GM21515 (cell line): ENCODE measurements at regions not wholly inside any gene's neighbourhood (a gene's known extent, or its start where the extent isn't known, plus 50 kb on each side); places are given as distances from the start of the nearest gene placed in this dataset.
"Not testable (repeated sequence)": the region's sequence is repeated elsewhere in the genome, so short reads cannot be mapped to it uniquely, and the experiment has no call there.

Experiments
- ATAC-seq: cut with Tn5 transposase; IDR thresholded peaks from one replicate; pipeline ENCODE4 v1.9.1; 2021; ENCODE audit not compliant: unreplicated experiment

DNA sequence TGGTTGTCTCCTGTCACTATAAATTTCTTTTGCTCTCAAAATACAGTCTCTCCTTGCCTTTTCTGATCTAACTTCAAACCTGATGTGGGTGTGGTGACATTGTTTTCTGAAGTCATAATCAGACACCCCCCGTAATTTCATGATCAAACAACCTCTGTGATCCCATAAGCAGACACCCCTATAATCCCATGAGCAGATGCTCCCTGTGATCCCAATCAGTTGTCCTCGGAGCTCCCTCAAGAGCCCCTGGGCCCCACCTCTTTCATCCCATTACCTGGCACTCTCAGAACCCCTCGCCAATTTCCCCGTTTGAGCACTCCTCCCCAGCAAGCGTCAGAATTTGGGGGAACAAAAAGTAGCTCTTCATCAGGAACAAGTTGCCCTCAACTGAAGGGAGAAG is 246.3 kb upstream of the FZD8 start:
- no peak for ATAC-seq

DNA sequence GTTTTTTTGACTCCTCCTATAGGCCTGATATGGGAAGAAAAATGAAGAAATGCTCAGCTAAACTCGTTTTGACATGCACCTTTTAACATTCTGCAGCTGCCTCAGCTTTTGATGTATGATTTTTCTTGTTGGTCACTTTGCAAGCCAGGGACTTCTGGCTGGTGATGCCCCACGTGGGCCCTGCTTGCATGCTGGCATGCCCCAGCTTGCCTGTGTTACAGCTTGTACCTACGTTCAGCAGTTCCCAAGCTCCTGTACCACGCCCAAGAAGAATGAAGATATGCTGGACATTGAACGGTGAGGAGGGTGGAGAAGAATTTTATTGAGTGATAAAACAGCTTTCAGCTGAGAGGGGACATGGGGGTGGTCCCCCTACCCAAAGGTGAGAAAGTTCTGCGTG is 245.6 kb upstream of the FZD8 start:
- no peak for ATAC-seq

DNA sequence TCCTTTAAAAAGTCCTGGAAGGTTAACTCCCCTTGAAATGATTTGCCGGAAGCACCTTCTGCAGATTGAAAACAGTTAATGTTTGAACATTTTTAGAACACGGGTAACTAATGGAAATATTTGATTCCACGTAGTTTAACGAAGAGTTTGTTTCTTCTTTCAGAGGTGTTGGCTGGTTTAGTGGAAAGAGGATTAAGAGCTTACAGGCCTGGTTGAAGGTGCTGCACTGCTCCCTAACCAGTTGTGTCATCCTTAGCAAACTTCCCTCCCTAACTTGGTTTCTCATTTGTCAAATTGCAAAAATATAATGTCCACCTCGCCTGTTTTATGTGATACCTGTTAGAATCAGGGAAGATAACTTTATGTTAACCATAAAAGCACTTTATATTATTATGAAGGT is 243.0 kb upstream of the FZD8 start:
- ATAC-seq, result no peak

DNA sequence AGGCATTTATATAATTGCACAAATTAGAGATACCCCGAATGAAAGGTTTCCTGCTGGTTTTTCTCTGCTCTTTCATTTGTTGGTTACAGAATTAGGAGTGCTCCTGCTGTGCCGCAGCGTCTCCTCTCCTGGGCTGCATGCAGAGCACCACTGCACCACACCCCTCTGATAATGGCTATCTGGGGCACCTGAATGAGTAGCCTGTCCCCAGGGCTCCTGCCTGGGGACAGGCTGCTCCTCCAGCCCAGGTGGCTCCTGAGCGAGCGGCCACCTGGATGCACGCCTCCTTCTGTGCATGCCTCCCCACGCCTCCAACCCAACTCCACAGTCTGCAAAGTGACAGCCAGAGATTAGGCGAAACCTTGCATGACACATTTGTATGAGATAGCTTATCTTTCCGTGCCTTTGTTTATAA is 242.6 kb upstream of the FZD8 start:
- no peak for ATAC-seq

DNA sequence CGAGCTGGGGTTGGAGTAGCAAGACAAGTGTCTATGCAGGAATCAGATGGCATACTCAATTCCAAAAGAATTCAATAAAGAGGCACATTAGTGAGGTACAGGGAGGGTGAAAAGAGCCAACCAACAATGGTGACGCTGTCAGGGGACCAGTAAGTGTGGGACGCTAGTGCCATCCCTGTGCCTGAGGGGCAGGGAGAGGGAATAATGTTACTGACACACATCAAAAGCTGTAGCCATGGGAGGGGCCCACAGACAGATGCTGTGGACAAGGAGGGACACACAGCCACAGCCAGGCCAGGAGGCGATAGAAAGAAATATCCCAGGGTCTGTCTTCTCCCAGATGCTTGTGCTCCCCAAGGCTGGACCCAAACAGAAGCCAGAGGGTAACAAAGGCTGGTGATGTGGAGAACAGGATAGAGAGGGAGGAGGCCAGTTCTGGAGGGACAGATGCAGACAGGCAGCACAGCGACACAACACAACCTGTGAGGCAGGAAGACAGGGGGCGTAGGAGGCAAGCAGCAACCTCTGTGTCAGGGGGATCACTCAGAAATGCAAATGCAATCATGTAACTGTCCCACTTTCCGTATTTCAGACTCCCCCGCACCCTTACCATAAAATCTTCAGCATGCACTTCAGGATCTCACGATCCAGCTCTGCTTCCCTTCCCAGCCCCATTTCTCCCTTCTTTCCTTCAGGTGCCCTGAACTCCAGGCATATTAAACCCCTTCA is 240.5 kb upstream of the FZD8 start:
- ATAC-seq, result no peak

DNA sequence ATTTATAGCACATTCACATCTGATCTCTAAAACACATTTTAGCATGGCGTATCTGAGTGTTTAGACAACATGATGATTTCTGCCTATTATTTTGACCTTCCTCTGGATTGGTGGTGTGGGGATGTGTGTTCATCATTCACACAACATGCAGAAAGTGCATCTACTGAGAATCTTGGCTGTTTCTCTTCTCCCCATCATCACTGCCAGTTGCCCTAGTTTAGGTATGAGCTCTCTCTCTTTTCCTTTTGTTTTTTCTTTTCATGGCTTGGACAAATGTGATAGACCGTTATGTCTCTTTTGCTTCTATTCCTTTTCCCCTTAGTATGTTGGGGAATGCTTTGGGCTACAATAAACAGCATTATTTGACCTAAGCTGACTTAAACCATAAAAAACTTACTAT is 239.2 kb upstream of the FZD8 start:
- ATAC-seq, result no peak

DNA sequence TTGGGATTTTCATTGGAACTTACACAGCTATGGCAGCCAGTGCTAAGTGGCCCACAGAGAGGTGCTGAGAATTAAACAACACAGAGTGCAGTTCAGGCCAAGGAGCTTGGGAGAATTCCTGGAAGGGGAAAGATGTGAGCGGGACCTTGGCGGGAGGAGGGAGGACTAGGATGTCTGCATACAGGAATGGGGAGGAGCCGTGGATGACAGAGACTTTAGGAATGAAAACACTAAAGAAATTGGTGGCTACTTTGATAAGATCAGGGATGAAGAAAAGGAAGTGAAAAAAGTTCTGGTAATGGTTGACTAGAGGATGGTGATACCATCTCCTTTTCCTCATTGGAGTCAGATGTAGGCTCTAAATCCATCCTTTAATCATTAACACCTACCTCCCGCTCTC is 234.2 kb upstream of the FZD8 start:
- ATAC-seq, result no peak

DNA sequence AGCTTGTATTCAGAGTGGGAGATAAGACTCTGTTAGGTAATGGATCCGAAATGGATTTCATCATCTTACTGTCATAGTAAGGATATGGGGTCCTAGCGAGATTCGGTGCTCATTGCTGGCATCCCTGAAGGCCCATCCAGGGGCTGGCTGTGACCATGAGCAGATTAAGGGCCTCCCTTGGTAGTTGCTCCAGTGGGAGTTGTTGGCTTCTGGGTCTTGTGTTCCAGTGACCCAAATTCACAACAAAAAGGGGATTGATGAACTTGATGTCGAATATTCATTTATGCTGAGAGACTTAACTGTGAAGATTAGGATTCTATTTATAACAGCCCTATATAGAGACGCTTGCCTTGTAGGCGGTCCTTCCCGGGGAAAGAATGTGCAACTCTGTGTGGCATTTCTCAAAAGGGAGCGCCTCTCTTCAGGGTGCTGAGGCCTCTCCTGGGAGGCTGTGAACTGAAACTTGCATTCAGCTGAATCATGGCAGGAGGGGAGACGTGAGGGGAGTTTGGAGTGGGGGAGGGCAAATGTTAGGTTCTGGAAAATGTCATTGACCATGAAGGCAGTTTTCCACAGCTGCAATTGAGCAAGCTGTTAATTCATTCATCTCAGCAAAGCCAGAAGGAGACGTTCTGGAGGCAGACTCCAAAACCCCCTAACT is 233.1 kb upstream of the FZD8 start:
- ATAC-seq, result no peak

DNA sequence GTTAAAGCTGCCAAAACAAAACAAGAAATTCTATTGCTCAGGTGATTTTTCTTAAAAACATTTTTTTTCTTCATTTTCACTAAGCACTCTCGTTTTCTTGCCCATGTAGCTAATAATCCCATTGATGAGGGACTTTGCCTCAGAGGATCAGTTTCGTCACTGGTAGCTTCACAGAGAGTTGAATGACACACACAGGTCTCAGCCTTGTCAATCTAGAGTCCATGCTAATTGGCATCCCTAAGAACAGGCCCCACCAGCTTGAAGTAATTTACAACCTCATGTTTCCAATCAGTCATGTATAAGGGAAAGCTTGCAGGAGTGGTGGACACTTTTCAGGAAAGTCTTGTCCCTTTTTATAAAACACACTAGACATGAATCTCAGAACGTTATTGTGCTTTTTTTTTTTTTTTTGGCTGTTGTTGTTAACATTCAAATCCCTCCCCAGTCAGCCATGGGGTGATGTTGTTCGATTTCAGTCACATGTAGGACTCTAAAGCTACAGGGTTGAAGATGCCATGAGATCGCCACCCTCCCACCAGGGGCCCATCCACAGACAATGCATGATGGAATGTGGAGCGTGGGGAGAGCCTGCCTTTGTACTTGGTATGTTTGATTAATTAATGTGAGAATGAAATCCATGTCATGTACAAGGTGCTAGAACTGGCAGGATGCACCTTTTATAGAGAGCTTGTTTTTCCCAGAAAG is 232.4 kb upstream of the FZD8 start:
- ATAC-seq, result no peak

DNA sequence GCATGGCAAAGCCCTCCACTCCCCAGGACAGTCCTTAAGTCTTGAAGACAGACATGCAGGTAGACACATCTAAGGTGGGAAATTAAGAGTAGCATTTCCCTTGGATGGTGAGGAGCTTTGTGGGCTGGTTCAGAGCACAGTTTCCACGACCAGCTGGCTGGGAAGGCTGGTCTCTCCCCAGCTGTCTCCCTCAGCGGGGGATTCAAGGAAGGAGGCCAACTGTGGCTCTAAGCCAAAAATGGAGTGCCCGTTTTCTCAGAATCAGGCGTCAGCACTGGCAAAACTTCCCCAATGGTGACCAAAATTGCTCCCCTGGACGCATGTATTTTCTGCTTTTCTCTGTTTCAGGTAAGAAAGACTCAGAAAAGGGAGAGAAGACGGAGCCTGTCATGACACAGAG is 230.6 kb upstream of the FZD8 start:
- no peak for ATAC-seq

DNA sequence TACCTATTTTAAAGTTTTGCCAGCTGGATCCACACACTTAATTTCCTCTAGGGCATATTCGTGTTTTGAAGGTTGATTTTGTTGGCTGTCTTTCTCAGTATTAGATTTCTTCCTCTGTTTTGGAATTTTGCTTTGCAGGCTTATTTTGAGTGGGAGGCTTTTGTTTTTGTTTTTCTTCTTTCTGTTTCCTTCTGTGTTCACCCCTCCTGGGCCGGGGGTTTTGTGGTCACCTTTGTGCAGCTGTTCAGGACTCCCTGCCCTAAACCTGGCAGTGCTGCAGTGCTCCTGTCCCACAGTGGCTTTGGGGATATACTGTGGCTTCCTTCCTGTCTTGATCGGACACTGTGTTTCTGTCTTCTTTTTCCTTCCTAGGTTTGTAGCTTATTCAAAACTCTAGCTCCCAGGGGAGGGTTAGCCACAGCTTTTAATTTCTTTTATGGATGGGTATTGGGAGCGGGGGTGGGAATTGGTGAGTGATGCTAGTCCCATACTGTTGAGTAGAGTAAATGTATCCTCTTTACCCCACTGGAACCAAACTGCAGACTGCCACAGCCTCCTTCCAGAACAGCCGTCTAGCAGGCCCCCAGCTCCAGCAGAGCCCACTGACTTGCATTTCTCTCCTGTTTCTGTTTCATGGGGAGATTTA is 228.7 kb upstream of the FZD8 start:
- ATAC-seq, result no peak

DNA sequence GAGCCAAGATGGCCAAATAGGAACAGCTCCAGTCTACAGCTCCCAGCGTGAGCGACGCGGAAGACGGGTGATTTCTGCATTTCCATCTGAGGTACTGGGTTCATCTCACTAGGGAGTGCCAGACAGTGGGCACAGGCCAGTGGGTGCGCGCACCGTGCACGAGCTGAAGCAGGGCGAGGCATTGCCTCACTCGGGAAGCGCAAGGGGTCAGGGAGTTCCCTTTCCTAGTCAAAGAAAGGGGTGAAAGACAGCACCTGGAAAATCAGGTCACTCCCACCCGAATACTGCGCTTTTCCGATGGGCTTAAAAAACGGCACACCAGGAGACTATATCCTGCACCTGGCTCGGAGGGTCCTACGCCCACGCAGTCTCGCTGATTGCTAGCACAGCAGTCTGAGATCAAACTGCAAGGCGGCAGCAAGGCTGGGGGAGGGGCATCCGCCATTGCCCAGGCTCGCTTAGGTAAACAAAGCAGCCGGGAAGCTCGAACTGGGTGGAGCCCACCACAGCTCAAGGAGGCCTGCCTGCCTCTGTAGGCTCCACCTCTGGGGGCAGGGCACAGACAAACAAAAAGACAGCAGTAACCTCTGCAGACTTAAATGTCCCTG is 216.7 kb upstream of the FZD8 start:
- ATAC-seq, result not testable (repeated sequence)

DNA sequence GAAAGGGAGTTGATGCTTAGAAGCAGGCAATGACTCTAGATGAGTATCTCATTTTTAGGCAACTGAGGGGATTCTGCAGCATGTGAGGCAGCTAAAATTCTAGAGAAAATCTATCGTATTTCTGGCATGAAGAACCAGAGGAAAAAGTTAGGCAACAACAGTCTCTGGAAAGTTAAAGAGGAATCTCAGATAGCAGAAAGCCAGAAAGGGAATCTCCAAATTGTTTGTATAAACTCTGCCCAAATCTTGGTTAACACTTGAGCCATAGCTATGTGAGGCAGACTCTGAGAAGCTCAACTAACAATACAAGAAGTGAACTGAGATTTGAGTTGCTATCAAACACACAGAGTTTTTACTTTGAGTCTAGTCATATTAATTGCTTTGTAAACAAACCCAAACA is 215.8 kb upstream of the FZD8 start:
- ATAC-seq, result no peak

DNA sequence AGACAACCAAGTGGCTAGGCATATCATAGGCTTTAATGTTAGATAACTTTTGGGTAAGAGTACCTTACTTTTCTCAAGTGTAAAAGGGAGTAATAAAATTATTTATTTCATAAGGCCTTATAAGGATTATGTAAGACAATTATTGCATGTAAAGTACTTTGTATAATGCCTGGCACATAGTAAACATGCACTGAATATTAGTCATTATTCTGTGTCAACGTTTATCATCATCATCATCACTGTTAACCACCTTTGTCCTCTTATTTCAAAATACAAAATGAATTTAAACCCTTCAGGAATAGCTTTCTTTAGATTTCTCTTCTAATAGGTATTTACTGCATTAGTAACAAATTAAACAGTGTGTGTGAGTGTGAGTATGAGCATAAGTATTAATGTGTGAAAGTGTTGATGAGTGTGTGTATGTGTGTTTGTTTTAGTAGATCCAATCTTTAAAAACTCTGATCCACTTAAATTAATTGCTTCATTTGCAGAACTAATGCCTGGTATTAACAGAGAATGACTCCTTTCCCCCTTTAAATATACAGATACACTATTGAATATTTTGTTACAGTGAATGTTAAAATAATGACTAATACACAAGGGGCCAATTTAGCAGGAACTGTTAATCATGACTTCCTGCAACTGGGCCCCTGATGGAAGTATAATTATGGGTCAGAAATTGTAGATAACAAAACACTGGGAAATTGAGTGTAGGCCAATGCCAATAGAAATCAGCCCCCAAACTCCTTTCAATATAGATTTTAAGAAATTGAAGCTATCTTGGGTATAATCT is 213.3 kb upstream of the FZD8 start:
- ATAC-seq, result no peak

DNA sequence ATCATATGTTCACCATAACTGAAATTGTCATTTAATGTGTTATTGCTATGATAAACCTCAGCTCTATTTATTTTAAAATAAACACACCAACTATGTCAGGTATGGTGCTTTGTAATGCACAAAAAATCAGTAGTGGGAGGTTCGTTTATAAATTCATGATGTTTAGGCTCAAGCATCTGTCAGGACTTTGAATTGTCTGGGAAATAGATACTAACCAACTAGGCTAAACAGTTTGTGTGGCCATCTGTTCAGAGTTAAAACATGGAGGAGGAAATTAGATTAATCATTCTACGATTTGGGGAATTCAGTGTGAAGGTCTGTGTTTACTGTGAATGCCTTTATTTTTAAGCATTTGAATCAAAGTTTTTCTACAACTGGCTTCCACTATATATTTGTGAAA is 212.6 kb upstream of the FZD8 start:
- no peak for ATAC-seq

DNA sequence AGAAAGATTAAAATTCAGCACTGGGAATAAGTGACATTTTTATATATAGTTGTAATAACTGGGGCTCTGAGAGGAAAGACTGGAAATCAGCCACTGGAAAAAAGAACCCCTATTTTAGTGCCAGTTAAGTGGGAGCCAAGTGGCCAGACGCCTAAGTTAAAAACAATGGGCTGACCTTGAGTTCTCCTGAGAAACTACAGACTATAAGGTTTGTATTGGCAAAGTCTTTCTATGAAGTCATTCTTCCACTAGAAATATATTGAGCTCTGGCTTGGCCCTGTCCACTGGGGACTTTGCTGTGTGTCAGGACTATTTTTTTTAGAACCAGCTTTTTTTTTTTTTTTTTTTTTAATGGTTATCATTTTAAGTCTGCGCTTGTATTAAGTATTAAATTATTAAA is 210.6 kb upstream of the FZD8 start:
- no peak for ATAC-seq

DNA sequence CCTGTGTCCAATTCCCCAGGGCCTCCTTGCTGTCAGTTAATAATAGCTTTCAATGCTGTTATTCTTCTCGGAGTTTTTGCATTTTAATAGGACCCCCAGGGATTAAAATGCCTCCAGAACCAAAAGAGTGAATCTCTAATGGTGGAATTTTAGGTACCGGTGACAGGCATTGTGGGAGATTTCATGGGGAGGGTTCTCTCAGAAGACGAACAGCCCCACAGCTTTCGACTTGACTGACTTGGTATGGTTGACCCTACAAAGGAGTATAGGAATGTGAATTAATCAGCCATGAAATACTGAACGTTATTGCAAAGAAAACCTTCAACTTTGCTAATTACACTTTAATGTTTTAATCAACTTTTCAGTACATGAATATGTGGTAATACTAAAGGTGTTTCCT is 206.3 kb upstream of the FZD8 start:
- ATAC-seq, result no peak

DNA sequence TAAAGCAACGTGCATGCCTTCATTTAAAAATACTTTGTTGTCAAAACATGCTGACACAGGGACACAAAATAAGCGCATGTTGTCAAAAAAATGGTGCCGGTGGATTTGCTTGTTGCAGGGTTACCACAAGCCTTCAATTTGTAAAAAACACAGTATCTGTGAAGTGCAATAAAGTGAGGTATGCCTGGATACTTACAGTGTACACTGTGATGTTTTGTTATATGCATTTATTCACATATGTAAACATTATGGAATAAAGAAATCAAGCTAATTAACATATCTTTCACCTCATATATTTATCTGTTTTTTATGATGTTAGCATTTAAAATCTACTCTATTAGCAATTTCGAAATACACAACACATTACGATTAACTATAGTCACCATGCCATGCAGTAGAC is 202.6 kb upstream of the FZD8 start:
- ATAC-seq, result no peak

DNA sequence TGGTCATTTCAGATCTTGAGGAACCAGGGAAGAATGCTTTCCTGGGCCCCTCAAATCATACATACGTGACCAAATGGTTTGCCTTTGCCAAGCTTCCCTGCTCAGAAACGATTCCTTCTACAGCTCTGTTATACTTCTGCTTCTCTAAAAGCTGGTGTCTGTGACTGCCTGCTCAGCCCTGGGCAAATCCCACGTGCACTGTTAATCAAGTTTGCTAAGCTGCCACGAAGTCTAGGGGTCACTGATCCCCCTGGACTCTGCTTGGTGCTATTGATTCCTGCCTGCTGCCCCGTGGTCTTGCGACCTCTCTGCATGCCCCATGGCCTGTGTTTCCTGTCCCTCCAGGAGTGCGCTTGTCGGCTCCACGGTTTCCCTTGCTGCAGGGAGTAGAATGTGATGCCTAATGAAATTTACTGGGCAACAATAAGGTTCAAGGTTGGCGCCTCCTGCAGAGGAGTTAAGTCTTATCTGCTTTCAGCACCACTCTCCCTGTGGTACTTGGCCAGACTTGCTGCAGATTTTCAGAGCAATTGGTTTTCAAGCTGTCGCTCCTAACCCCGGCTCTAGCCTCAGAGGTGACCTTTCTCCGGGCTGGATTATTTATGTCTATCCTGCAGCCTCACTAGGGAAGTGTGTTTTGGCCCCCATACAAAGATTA is 201.6 kb upstream of the FZD8 start:
- ATAC-seq, result no peak

DNA sequence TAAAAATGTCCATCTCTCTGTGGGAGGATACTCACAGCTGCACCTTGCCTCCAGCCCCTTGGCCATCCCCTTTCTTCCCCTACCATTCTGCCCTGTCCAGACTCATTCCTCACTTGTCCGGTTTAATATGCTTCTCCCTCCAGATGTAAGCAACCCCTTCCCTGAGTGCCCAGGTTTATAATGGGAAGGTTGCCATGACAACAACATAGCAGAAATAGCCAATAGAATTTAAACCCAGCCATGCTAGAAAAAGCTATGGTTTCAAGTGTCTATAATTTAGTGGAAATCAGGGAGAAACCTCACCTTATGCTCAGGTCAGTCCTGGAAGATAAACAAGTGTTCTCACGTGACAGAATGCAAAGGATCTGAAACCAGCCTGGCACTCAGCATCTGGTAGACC is 196.0 kb upstream of the FZD8 start:
- ATAC-seq, result no peak
